ENCODE measurements at regions not wholly inside any gene's neighbourhood (a gene's known extent, or its start where the extent isn't known, plus 50 kb on each side); places are given as distances from the start of the nearest gene placed in this dataset.

DNA sequence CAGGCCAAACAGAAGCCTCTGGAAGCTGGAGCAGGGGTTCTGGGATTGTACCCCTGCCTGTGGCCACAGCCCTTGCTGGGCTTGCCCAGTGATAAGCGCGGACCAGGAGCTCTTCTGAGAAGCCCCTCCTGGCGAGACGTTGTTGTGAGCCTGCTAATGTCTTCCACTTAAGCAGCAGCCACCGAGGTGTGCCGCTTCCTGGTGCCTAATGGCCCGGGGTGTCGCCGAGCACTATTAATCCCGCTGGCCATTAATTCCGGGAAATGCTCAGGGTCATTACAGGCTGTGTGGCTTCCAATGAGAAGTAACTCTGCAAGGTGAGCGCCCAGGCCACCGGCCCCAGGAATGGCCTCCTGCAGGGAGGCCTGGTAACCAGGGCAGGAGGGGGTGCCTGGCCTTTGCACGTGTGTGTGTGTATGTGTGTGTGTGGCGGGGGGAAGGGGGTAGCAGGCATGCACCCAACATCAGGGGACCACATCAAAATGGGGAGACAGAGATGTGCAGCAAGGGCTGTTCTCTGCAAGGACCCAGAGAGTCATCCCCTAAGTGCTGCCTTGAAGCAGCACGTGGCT lies 175.0 kb downstream of the URI1 start:
- Histone ChIP-seq H3K9ac (ENCODE audit: low read depth in 2 of 2, low read length in 2 of 2) (no peak overlapping the region), H3K4me3 (no peak overlapping the region), H3K36me3 (no peaks in the 10 kb centered on the region), H3K27ac (no peak overlapping the region), H3K9me3 (no peaks in the 10 kb centered on the region), H3K4me1 (no peaks in the 10 kb centered on the region), H3K27me3 (no peaks in the 10 kb centered on the region)
- intact Hi-C loops (cut with DNase I), result no loop called here
- no peak for DNase-seq
- TF ChIP-seq, protein P1, sequence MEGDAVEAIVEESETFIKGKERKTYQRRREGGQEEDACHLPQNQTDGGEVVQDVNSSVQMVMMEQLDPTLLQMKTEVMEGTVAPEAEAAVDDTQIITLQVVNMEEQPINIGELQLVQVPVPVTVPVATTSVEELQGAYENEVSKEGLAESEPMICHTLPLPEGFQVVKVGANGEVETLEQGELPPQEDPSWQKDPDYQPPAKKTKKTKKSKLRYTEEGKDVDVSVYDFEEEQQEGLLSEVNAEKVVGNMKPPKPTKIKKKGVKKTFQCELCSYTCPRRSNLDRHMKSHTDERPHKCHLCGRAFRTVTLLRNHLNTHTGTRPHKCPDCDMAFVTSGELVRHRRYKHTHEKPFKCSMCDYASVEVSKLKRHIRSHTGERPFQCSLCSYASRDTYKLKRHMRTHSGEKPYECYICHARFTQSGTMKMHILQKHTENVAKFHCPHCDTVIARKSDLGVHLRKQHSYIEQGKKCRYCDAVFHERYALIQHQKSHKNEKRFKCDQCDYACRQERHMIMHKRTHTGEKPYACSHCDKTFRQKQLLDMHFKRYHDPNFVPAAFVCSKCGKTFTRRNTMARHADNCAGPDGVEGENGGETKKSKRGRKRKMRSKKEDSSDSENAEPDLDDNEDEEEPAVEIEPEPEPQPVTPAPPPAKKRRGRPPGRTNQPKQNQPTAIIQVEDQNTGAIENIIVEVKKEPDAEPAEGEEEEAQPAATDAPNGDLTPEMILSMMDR (IDR thresholded peaks at IDR 0.05), result no peak

DNA sequence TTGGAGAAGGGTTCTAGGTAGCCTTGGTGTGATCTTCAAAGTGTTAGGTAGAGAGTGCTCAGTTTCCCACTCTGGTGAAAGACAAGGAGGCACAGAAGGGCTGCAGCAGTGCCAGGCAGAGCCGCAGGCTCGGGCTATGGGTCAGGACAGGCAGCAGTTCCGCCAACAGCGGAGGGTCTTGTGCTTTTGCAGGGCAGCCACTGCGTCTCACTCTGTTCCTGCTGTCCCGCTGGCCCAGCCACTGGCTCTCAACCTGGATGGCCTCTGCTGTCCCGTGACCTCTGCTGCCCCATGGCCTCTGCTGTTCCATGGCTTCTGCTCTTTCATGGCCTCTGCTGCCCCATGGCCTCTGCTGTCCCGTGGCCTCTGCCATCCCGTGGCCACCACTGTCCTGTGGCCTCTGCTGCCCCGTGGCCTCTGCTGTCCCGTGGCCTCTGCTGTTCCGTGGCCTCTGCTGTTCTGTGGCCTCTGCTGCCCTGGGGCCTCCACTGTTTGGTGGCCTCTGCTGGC lies 175.7 kb downstream of the URI1 start:
- H3K9me3 ChIP-seq, result no peaks in the 10 kb centered on the region
- no peak overlapping the region for H3K27ac ChIP-seq
- no peaks in the 10 kb centered on the region for H3K36me3 ChIP-seq
- no peaks in the 10 kb centered on the region for H3K27me3 ChIP-seq
- TF ChIP-seq, protein P1 (IDR thresholded peaks at IDR 0.05), result no peak
- no peak overlapping the region for H3K4me3 ChIP-seq
- H3K4me1 ChIP-seq, result no peaks in the 10 kb centered on the region
- no peak overlapping the region for H3K9ac ChIP-seq (ENCODE audit: low read depth in 2 of 2, low read length in 2 of 2)
- intact Hi-C loops (cut with DNase I), result no loop called here
- no peak for DNase-seq

DNA sequence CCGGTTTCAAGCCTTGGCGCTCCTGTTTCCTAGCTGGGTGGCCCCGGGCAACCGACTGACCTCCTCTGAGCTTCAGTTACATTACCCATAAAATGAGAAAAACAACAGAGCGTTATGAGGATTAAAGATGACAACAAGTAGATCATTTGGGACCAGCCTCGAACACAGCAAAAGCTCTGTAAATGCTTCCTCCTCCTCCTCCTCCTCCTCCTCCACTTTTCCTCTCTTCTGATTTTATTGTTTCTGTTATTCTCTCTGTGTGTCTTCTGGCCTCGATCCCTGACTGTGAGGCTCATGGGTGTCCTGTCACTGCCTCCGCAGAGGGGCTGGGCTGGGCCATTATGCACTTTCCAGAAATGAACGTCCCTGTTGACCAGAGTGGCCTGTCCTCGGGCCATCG lies 176.2 kb downstream of the URI1 start:
- H3K4me3 ChIP-seq, result no peak overlapping the region
- no peaks in the 10 kb centered on the region for H3K4me1 ChIP-seq
- no peak overlapping the region for H3K9ac ChIP-seq (ENCODE audit: low read depth in 2 of 2, low read length in 2 of 2)
- no peak overlapping the region for H3K27ac ChIP-seq
- intact Hi-C loops (cut with DNase I), result no loop called here
- no peaks in the 10 kb centered on the region for H3K9me3 ChIP-seq
- no peak for DNase-seq
- TF ChIP-seq, protein P1 (IDR thresholded peaks at IDR 0.05), result no peak
- no peaks in the 10 kb centered on the region for H3K27me3 ChIP-seq
- H3K36me3 ChIP-seq, result no peaks in the 10 kb centered on the region

DNA sequence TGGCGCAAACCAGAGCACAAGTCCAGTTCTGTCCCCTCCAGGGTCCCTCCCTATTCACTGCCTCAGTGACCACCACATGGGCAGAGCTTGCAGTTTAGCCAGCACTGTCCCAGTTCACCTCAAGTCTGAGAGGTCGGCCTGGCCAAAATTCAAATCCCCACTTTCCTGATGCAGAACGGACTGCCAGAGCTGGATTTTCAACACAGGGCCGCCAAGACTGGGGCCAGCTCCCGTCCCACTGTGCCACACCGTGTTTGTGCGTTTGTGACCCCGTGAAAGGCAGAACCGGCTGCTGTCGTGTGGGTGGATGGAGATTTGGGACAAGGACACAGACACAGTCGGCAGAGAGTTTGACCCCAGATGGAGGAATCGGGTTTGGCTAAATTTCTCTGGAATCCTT lies 176.7 kb downstream of the URI1 start:
- no peak for DNase-seq
- no peaks in the 10 kb centered on the region for H3K4me1 ChIP-seq
- intact Hi-C loops (cut with DNase I), result no loop called here
- H3K27me3 ChIP-seq, result no peaks in the 10 kb centered on the region
- TF ChIP-seq, protein P1 (IDR thresholded peaks at IDR 0.05), result no peak
- no peak overlapping the region for H3K4me3 ChIP-seq
- no peaks in the 10 kb centered on the region for H3K36me3 ChIP-seq
- H3K27ac ChIP-seq, result no peak overlapping the region
- no peaks in the 10 kb centered on the region for H3K9me3 ChIP-seq
- no peak overlapping the region for H3K9ac ChIP-seq (ENCODE audit: low read depth in 2 of 2, low read length in 2 of 2)

DNA sequence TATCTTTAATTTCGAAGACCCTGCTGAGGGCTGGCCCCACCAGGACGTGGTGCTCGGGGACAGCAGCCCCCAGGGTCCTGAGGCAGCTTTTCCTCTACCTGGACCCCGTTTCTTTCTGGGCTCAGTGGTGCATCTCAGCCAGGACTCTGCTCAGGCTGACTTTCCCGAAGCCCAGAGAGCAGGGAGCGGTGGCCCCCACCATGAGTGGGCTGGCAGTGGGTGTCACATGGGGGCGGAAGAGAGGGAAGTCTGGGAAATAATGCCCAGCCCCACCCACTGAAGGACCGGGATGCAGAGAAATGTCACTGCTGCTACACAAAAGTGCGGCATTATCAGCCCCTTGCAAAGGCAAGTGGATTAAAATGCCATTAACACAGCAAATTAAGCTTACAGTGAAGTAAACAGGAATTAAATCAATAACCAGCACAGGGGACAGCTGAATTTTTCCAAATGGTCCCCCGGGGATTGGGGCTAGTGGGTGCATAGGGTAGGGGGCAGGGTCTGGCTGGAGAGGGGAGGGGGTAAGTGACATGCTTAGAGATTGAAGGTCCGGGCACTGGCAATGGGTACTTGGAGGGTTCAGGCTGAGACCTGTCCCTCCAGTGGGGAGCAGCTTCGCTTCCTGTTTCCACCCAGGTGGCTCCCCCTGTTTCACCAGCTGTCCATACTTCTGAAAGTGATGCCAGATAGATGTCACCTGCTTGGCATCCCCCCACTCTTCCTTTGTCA lies 177.3 kb downstream of the URI1 start:
- Histone ChIP-seq H3K4me1 (no peaks in the 10 kb centered on the region), H3K4me3 (no peak overlapping the region), H3K36me3 (no peaks in the 10 kb centered on the region), H3K27ac (no peak overlapping the region), H3K9me3 (no peaks in the 10 kb centered on the region), H3K27me3 (no peaks in the 10 kb centered on the region), H3K9ac (ENCODE audit: low read depth in 2 of 2, low read length in 2 of 2) (no peak overlapping the region)
- TF ChIP-seq, protein P1 (IDR thresholded peaks at IDR 0.05), result no peak
- intact Hi-C loops (cut with DNase I), result no loop called here
- no peak for DNase-seq
